ENCODE measurements at regions not wholly inside any gene's neighbourhood (a gene's known extent, or its start where the extent isn't known, plus 50 kb on each side); places are given as distances from the start of the nearest gene placed in this dataset.

DNA sequence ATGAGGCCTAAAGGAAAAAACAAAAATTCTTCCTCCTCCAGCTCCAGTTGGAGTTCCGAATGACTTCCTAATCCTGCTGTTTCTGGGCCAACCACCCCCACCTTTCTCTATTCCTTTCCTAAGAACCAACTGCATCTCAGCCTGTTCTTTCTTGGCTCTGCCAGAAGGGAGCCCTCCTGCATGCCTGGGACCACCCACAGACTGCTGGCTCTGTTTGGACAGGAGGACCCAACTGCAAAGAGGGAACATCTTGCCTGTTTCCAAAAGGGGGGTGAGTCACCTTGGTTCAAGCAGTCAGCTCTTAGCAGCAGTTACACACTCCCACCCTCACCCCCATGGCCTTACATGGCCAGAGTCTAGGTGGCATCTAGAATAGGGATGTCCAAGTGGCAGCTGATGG, 116.0 kb upstream of the PRICKLE2 start:
- no peak overlapping the region for H3K4me2 ChIP-seq (ENCODE audit: low read length)
- no peak for ATAC-seq
- CTCF ChIA-PET: no interaction called here
- no TSS peak for BruUV-seq (replicated peaks)
- no peaks in the 10 kb centered on the region for H3K4me1 ChIP-seq (ENCODE audit: control insufficient read depth in 1 of 2, insufficient read depth in 2 of 2, low read length in 2 of 2)
- no peaks in the 10 kb centered on the region for H3K36me3 ChIP-seq (ENCODE audit: control insufficient read depth in 1 of 2, insufficient read depth in 2 of 2, low read length in 2 of 2)
- H4K20me1 ChIP-seq (ENCODE audit: insufficient read depth): no peaks in the 10 kb centered on the region
- H3K9ac ChIP-seq (ENCODE audit: low read length): no peak overlapping the region
- H3K9me2 ChIP-seq (ENCODE audit: insufficient read depth): no peaks in the 10 kb centered on the region
- POLR2A ChIA-PET: no interaction called here
- H2AFZ ChIP-seq (ENCODE audit: low read depth, low read length, poor library complexity, severe bottlenecking): no peak overlapping the region
- H3K27ac ChIP-seq (ENCODE audit: low read depth, low read length): no peak overlapping the region
- TF ChIP-seq SRF (IDR thresholded peaks at IDR 0.05; ENCODE audit: low read depth): no peak
- peaks cover 7% of the 10 kb centered on the region; the same call in 1 of the 2 replicates for H3K27me3 ChIP-seq (ENCODE audit: insufficient read depth, low read length)
- no peaks in the 10 kb centered on the region for H3K79me2 ChIP-seq (ENCODE audit: insufficient read depth, low read length)
- H3K9me3 ChIP-seq (ENCODE audit: control insufficient read depth in 1 of 2, insufficient read depth in 1 of 2, low read depth in 1 of 2, low read length in 2 of 2): no peaks in the 10 kb centered on the region
- no peak overlapping the region for H3K4me3 ChIP-seq (replicated peaks in 1 of 2; ENCODE audit: low read depth in 1 of 2, low read length in 2 of 2)
- intact Hi-C loops (cut with micrococcal nuclease): no loop called here
- RAD21 ChIA-PET (ENCODE audit: low non-redundant PET in 1 of 2, low total read pairs in 2 of 2, uncharacterized antibody in 2 of 2, unreplicated experiment in 2 of 2): no interaction called here
- DNase-seq (ENCODE audit: low read depth, low spot score): no peak

DNA sequence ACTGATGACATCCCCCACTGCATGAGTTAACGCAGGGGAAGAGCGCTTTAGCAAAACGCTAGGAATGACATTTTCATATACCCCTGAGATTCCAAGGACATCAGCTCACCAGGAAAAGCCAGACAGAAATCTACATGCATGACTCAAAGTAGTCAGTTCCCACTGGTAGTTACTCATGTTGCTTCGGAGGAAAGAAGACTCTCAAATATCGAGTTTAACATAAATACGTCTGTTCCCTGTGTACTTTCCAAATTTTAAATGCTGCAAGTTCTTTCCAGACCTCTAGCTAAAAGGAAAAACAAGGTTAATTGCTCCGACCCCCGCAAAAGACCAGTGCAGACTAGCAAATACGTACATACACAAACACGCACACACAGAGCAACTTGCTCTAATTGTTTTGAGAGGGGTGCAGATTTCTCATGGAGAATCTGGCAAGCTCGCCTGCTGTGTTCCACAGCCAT, 115.4 kb upstream of the PRICKLE2 start:
- H3K4me3 ChIP-seq (replicated peaks in 1 of 2; ENCODE audit: low read depth in 1 of 2, low read length in 2 of 2): no peak overlapping the region
- H3K4me1 ChIP-seq (ENCODE audit: control insufficient read depth in 1 of 2, insufficient read depth in 2 of 2, low read length in 2 of 2): no peaks in the 10 kb centered on the region
- RAD21 ChIA-PET (ENCODE audit: low non-redundant PET in 1 of 2, low total read pairs in 2 of 2, uncharacterized antibody in 2 of 2, unreplicated experiment in 2 of 2): no interaction called here
- no peak overlapping the region for H3K4me2 ChIP-seq (ENCODE audit: low read length)
- H2AFZ ChIP-seq (ENCODE audit: low read depth, low read length, poor library complexity, severe bottlenecking): no peak overlapping the region
- CTCF ChIA-PET: no interaction called here
- intact Hi-C loops (cut with micrococcal nuclease): no loop called here
- DNase-seq (ENCODE audit: low read depth, low spot score) (no peak), ATAC-seq (no peak)
- no peaks in the 10 kb centered on the region for H3K79me2 ChIP-seq (ENCODE audit: insufficient read depth, low read length)
- no TSS peak for BruUV-seq (replicated peaks)
- no peak overlapping the region for H3K27ac ChIP-seq (ENCODE audit: low read depth, low read length)
- no peaks in the 10 kb centered on the region for H3K9me3 ChIP-seq (ENCODE audit: control insufficient read depth in 1 of 2, insufficient read depth in 1 of 2, low read depth in 1 of 2, low read length in 2 of 2)
- H3K36me3 ChIP-seq (ENCODE audit: control insufficient read depth in 1 of 2, insufficient read depth in 2 of 2, low read length in 2 of 2): no peaks in the 10 kb centered on the region
- no peaks in the 10 kb centered on the region for H3K9me2 ChIP-seq (ENCODE audit: insufficient read depth)
- POLR2A ChIA-PET: no interaction called here
- H3K27me3 ChIP-seq (ENCODE audit: insufficient read depth, low read length): peaks cover 4% of the 10 kb centered on the region; the same call in 1 of the 2 replicates
- no peaks in the 10 kb centered on the region for H4K20me1 ChIP-seq (ENCODE audit: insufficient read depth)
- H3K9ac ChIP-seq (ENCODE audit: low read length): no peak overlapping the region
- TF ChIP-seq EZH2phosphoT487 (IDR thresholded peaks at IDR 0.05; ENCODE audit: borderline replicate concordance) (no peak), FOSL1 (IDR thresholded peaks at IDR 0.05; ENCODE audit: low read depth) (no peak), YY1 (IDR thresholded peaks at IDR 0.05; ENCODE audit: extremely low read depth, insufficient replicate concordance, low read depth, low read length) (no peak), ELF1 (IDR thresholded peaks at IDR 0.05; ENCODE audit: borderline replicate concordance, low read depth) (no peak), SIN3A (IDR thresholded peaks at IDR 0.05; ENCODE audit: low read depth) (no peak), SRF (IDR thresholded peaks at IDR 0.05; ENCODE audit: low read depth) (no peak), EGR1 (IDR thresholded peaks at IDR 0.05; ENCODE audit: low read depth) (no peak), SP1 (IDR thresholded peaks at IDR 0.05; ENCODE audit: low read depth) (no peak), TCF7L2 (IDR thresholded peaks at IDR 0.05; ENCODE audit: borderline replicate concordance, extremely low read depth, insufficient read depth, insufficient read length) (no peak), ZFX (IDR thresholded peaks at IDR 0.05) (no peak), ZNF274 (IDR thresholded peaks at IDR 0.05; ENCODE audit: low read depth, low read length) (no peak), POLR2A (IDR thresholded peaks at IDR 0.05; ENCODE audit: borderline replicate concordance, extremely low read depth, insufficient read depth, insufficient read length) (no peak), CEBPB (IDR thresholded peaks at IDR 0.05; ENCODE audit: low read depth) (no peak), RAD21 (IDR thresholded peaks at IDR 0.05; ENCODE audit: low read depth) (no peak), POLR2AphosphoS5 (IDR thresholded peaks at IDR 0.05; ENCODE audit: low read depth, low read length) (no peak)
- TF ChIP-seq, protein P1, sequence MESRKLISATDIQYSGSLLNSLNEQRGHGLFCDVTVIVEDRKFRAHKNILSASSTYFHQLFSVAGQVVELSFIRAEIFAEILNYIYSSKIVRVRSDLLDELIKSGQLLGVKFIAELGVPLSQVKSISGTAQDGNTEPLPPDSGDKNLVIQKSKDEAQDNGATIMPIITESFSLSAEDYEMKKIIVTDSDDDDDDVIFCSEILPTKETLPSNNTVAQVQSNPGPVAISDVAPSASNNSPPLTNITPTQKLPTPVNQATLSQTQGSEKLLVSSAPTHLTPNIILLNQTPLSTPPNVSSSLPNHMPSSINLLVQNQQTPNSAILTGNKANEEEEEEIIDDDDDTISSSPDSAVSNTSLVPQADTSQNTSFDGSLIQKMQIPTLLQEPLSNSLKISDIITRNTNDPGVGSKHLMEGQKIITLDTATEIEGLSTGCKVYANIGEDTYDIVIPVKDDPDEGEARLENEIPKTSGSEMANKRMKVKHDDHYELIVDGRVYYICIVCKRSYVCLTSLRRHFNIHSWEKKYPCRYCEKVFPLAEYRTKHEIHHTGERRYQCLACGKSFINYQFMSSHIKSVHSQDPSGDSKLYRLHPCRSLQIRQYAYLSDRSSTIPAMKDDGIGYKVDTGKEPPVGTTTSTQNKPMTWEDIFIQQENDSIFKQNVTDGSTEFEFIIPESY (IDR thresholded peaks at IDR 0.05; ENCODE audit: extremely low read depth, insufficient replicate concordance, low read length): no peak
- TF ChIP-seq, protein P2, sequence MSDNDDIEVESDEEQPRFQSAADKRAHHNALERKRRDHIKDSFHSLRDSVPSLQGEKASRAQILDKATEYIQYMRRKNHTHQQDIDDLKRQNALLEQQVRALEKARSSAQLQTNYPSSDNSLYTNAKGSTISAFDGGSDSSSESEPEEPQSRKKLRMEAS (IDR thresholded peaks at IDR 0.05): no peak
- TF ChIP-seq, protein P3, sequence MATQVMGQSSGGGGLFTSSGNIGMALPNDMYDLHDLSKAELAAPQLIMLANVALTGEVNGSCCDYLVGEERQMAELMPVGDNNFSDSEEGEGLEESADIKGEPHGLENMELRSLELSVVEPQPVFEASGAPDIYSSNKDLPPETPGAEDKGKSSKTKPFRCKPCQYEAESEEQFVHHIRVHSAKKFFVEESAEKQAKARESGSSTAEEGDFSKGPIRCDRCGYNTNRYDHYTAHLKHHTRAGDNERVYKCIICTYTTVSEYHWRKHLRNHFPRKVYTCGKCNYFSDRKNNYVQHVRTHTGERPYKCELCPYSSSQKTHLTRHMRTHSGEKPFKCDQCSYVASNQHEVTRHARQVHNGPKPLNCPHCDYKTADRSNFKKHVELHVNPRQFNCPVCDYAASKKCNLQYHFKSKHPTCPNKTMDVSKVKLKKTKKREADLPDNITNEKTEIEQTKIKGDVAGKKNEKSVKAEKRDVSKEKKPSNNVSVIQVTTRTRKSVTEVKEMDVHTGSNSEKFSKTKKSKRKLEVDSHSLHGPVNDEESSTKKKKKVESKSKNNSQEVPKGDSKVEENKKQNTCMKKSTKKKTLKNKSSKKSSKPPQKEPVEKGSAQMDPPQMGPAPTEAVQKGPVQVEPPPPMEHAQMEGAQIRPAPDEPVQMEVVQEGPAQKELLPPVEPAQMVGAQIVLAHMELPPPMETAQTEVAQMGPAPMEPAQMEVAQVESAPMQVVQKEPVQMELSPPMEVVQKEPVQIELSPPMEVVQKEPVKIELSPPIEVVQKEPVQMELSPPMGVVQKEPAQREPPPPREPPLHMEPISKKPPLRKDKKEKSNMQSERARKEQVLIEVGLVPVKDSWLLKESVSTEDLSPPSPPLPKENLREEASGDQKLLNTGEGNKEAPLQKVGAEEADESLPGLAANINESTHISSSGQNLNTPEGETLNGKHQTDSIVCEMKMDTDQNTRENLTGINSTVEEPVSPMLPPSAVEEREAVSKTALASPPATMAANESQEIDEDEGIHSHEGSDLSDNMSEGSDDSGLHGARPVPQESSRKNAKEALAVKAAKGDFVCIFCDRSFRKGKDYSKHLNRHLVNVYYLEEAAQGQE (IDR thresholded peaks at IDR 0.05; ENCODE audit: low read depth): no peak
